Glutamatergic neuron (in vitro differentiated cells): ENCODE measurements at regions not wholly inside any gene's neighbourhood (a gene's known extent, or its start where the extent isn't known, plus 50 kb on each side); places are given as distances from the start of the nearest gene placed in this dataset.

Experiments
- DNase-seq: peaks from one replicate; pipeline ENCODE4 v3.0.0; 2022
- H3K27ac Mint-ChIP-seq: one replicate; pipeline ENCODE4 v1.8.0; 2020; ENCODE audit warnings: mild to moderate bottlenecking, mixed read lengths, inconsistent platforms; ENCODE audit not compliant: unreplicated experiment
- H3K27me3 Mint-ChIP-seq: one replicate; pipeline ENCODE4 v1.8.0; 2020; ENCODE audit warnings: mild to moderate bottlenecking, moderate library complexity, mixed read lengths, inconsistent platforms; ENCODE audit not compliant: unreplicated experiment
- H3K36me3 Mint-ChIP-seq: one replicate; pipeline ENCODE4 v1.8.0; 2020; ENCODE audit warnings: mild to moderate bottlenecking, mixed read lengths, inconsistent platforms; ENCODE audit not compliant: unreplicated experiment
- H3K4me1 Mint-ChIP-seq: one replicate; pipeline ENCODE4 v1.8.0; 2020; ENCODE audit warnings: mild to moderate bottlenecking, low read depth, mixed read lengths, inconsistent platforms; ENCODE audit not compliant: unreplicated experiment
- H3K4me3 Mint-ChIP-seq: one replicate; pipeline ENCODE4 v1.8.0; 2020; ENCODE audit warnings: mild to moderate bottlenecking, mixed read lengths, inconsistent platforms; ENCODE audit not compliant: unreplicated experiment
- H3K9me3 Mint-ChIP-seq: one replicate; pipeline ENCODE4 v1.8.0; 2020; ENCODE audit warnings: mild to moderate bottlenecking, moderate library complexity, mixed read lengths, inconsistent platforms; ENCODE audit not compliant: unreplicated experiment
- CTCF ChIP-seq: fragments of 200-600 bp; sonication (generic); IDR thresholded peaks from one replicate; pipeline ENCODE4 v1.5.0; 2021; ENCODE audit not compliant: partially characterized antibody, unreplicated experiment

GRCh38 chr13:76803831-76804230 is 82.4 kb downstream of the KCTD12 start:
- Mint-ChIP-seq H3K4me3 (no peak overlapping the region), H3K9me3 (no peaks in the 10 kb centered on the region), H3K27me3 (no peaks in the 10 kb centered on the region), H3K4me1 (no peaks in the 10 kb centered on the region), H3K27ac (no peak overlapping the region), H3K36me3 (peaks cover 12% of the 10 kb centered on the region)
- no peak for TF ChIP-seq CTCF
- DNase-seq = no peak

DNA sequence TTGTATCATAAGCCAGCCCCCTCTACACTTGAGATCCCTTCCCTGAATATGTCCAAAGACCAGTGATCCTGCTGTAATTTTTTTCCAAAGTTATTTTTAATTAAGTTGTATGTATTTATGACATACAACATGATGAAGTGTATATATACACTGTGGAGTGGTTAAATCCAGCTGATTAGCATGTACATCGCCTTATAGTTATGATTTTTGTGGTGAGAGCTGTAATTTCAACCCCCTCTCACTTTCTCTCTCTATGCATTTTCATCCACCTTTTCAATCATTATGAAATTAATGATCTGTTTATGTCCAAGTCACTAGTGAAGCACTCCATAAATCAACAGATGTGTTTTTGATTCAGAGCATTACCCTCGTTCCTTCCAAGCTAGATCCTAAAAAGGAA is 85.3 kb downstream of the KCTD12 start:
- no peak for DNase-seq
- Mint-ChIP-seq H3K27me3 (no peaks in the 10 kb centered on the region), H3K27ac (no peak overlapping the region), H3K36me3 (peaks cover 4% of the 10 kb centered on the region), H3K4me3 (no peak overlapping the region), H3K9me3 (no peaks in the 10 kb centered on the region), H3K4me1 (no peaks in the 10 kb centered on the region)
- no peak for TF ChIP-seq CTCF

GRCh38 chr13:76799696-76800095 is 86.5 kb downstream of the KCTD12 start:
- no peak overlapping the region for H3K27ac Mint-ChIP-seq
- no peaks in the 10 kb centered on the region for H3K4me1 Mint-ChIP-seq
- no peaks in the 10 kb centered on the region for H3K9me3 Mint-ChIP-seq
- no peak for TF ChIP-seq CTCF
- no peak overlapping the region for H3K4me3 Mint-ChIP-seq
- no peaks in the 10 kb centered on the region for H3K27me3 Mint-ChIP-seq
- DNase-seq = no peak
- peaks cover 4% of the 10 kb centered on the region for H3K36me3 Mint-ChIP-seq

DNA sequence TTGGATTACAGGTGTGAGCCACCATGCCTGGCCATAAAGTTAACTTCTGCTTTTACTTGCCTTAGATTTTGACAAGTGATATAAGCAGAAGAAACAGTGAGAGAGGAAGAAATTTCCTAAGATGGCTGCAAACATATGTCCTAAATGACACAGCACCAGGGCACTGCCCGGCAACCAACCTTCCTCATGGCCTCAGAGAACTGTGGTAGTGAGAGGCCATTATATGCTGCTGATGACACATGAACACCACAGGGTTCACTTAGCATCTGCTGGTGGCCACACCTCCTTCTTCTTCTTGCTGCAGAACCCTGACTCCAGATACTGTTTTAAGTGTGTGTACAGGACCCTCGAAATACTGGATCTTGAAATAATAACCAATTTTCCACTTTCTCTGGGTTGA is 88.2 kb downstream of the KCTD12 start:
- Mint-ChIP-seq H3K9me3 (no peaks in the 10 kb centered on the region), H3K4me1 (no peaks in the 10 kb centered on the region), H3K36me3 (peaks cover 4% of the 10 kb centered on the region), H3K27ac (no peak overlapping the region), H3K4me3 (no peak overlapping the region), H3K27me3 (no peaks in the 10 kb centered on the region)
- no peak for TF ChIP-seq CTCF
- DNase-seq = no peak

GRCh38 chr13:76797361-76797760 is 88.8 kb downstream of the KCTD12 start:
- H3K27ac Mint-ChIP-seq = no peak overlapping the region
- no peaks in the 10 kb centered on the region for H3K4me1 Mint-ChIP-seq
- no peak for DNase-seq
- TF ChIP-seq CTCF = no peak
- peaks cover 2% of the 10 kb centered on the region for H3K36me3 Mint-ChIP-seq
- H3K4me3 Mint-ChIP-seq = no peak overlapping the region
- H3K9me3 Mint-ChIP-seq = no peaks in the 10 kb centered on the region
- no peaks in the 10 kb centered on the region for H3K27me3 Mint-ChIP-seq
